ENCODE measurements at regions not wholly inside any gene's neighbourhood (a gene's known extent, or its start where the extent isn't known, plus 50 kb on each side); places are given as distances from the start of the nearest gene placed in this dataset.

- no peak overlapping the region for H3K4me3 ChIP-seq (replicated peaks in 1 of 4; ENCODE audit: control extremely low read depth in 1 of 4, insufficient read depth in 1 of 4, low read depth in 3 of 4, low read length in 4 of 4)
- H3K27me3 ChIP-seq (ENCODE audit: control insufficient read depth, insufficient read depth, low read length), result no peaks in the 10 kb centered on the region
- no peaks in the 10 kb centered on the region for H3K36me3 ChIP-seq (ENCODE audit: control insufficient read depth, insufficient read depth, low read length)
- H3K9me3 ChIP-seq (ENCODE audit: control insufficient read depth, insufficient read depth, low read depth, low read length), result no peaks in the 10 kb centered on the region
- TF ChIP-seq EZH2 (IDR thresholded peaks at IDR 0.05; ENCODE audit: low read length, missing control alignments) (no peak), CTCF (conservative IDR thresholded peaks at IDR 0.05 in 1 of 2, IDR thresholded peaks at IDR 0.05 in 1 of 2; ENCODE audit: low read depth in 1 of 2, low read length in 2 of 2) (no peak)
- DNase-seq (ENCODE audit: low read depth in 2 of 2), result peak in 1 of 2 donors; percentile 98
- no peak overlapping the region for H3K4me2 ChIP-seq (ENCODE audit: extremely low read depth, insufficient read depth, low read length)
- H2AFZ ChIP-seq (ENCODE audit: low read length), result no peak overlapping the region
- H3K4me1 ChIP-seq (ENCODE audit: control insufficient read depth, extremely low read depth, insufficient read depth, low read length), result no peaks in the 10 kb centered on the region
- no peaks in the 10 kb centered on the region for H4K20me1 ChIP-seq (ENCODE audit: control insufficient read depth, extremely low read depth, insufficient read depth, low read length)
- H3K27ac ChIP-seq (ENCODE audit: insufficient read depth, low read length), result no peak overlapping the region
- no peaks in the 10 kb centered on the region for H3K79me2 ChIP-seq (ENCODE audit: control insufficient read depth, insufficient read depth, low read length)
- no peak overlapping the region for H3K9ac ChIP-seq (ENCODE audit: insufficient read depth, low read length)
Measured at GRCh38 chr1:38444311-38444710, 397.7 kb upstream of the POU3F1 start.

GRCh38 chr1:38440402-38440801 lies 393.8 kb upstream of the POU3F1 start:
- no peak overlapping the region for H3K27ac ChIP-seq (ENCODE audit: insufficient read depth, low read length)
- no peak overlapping the region for H3K9ac ChIP-seq (ENCODE audit: insufficient read depth, low read length)
- no peaks in the 10 kb centered on the region for H3K4me1 ChIP-seq (ENCODE audit: control insufficient read depth, extremely low read depth, insufficient read depth, low read length)
- TF ChIP-seq EZH2 (IDR thresholded peaks at IDR 0.05; ENCODE audit: low read length, missing control alignments), result no peak
- TF ChIP-seq CTCF (conservative IDR thresholded peaks at IDR 0.05 in 1 of 2, IDR thresholded peaks at IDR 0.05 in 1 of 2; ENCODE audit: low read depth in 1 of 2, low read length in 2 of 2), result no peak
- DNase-seq (ENCODE audit: low read depth in 2 of 2), result no peak
- no peak overlapping the region for H2AFZ ChIP-seq (ENCODE audit: low read length)
- no peaks in the 10 kb centered on the region for H3K36me3 ChIP-seq (ENCODE audit: control insufficient read depth, insufficient read depth, low read length)
- no peaks in the 10 kb centered on the region for H3K79me2 ChIP-seq (ENCODE audit: control insufficient read depth, insufficient read depth, low read length)
- no peak overlapping the region for H3K4me3 ChIP-seq (replicated peaks in 1 of 4; ENCODE audit: control extremely low read depth in 1 of 4, insufficient read depth in 1 of 4, low read depth in 3 of 4, low read length in 4 of 4)
- H4K20me1 ChIP-seq (ENCODE audit: control insufficient read depth, extremely low read depth, insufficient read depth, low read length), result no peaks in the 10 kb centered on the region
- H3K4me2 ChIP-seq (ENCODE audit: extremely low read depth, insufficient read depth, low read length), result no peak overlapping the region
- no peaks in the 10 kb centered on the region for H3K27me3 ChIP-seq (ENCODE audit: control insufficient read depth, insufficient read depth, low read length)
- H3K9me3 ChIP-seq (ENCODE audit: control insufficient read depth, insufficient read depth, low read depth, low read length), result no peaks in the 10 kb centered on the region

- Histone ChIP-seq H3K36me3 (ENCODE audit: control insufficient read depth, insufficient read depth, low read length) (no peaks in the 10 kb centered on the region), H3K4me1 (ENCODE audit: control insufficient read depth, extremely low read depth, insufficient read depth, low read length) (no peaks in the 10 kb centered on the region), H3K27ac (ENCODE audit: insufficient read depth, low read length) (no peak overlapping the region), H3K79me2 (ENCODE audit: control insufficient read depth, insufficient read depth, low read length) (no peaks in the 10 kb centered on the region), H4K20me1 (ENCODE audit: control insufficient read depth, extremely low read depth, insufficient read depth, low read length) (no peaks in the 10 kb centered on the region), H3K27me3 (ENCODE audit: control insufficient read depth, insufficient read depth, low read length) (no peaks in the 10 kb centered on the region), H3K9me3 (ENCODE audit: control insufficient read depth, insufficient read depth, low read depth, low read length) (no peaks in the 10 kb centered on the region), H3K9ac (ENCODE audit: insufficient read depth, low read length) (no peak overlapping the region), H3K4me3 (replicated peaks in 1 of 4; ENCODE audit: control extremely low read depth in 1 of 4, insufficient read depth in 1 of 4, low read depth in 3 of 4, low read length in 4 of 4) (no peak overlapping the region), H3K4me2 (ENCODE audit: extremely low read depth, insufficient read depth, low read length) (no peak overlapping the region), H2AFZ (ENCODE audit: low read length) (no peak overlapping the region)
- DNase-seq (ENCODE audit: low read depth in 2 of 2), result no peak
- no peak for TF ChIP-seq EZH2 (IDR thresholded peaks at IDR 0.05; ENCODE audit: low read length, missing control alignments)
- no peak for TF ChIP-seq CTCF (conservative IDR thresholded peaks at IDR 0.05 in 1 of 2, IDR thresholded peaks at IDR 0.05 in 1 of 2; ENCODE audit: low read depth in 1 of 2, low read length in 2 of 2)
Measured at GRCh38 chr1:38436749-38437148, 390.2 kb upstream of the POU3F1 start.

All from fibroblast of lung (primary cell).